ENCODE measurements at regions not wholly inside any gene's neighbourhood (a gene's known extent, or its start where the extent isn't known, plus 50 kb on each side); places are given as distances from the start of the nearest gene placed in this dataset.

DNA sequence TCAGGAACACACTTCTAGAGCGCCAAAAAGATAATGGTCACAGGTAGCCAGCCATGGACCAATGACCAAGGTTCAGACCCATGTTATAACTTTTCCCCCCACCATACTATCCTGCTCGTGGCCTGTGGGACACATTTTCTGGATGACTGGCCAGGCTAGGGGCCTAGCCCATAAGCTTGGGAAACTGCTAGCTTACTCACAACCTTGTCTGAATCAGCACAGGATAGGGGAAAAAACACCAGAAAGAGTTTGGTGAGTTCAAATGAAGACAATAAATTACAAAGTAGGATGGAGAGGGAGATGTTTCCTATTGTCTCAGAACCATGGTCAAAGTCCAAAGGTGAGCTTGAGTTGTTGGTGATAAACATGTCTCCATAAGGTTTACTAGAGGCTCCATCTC, 156.3 kb upstream of the CCDC68 start:
- TF ChIP-seq EZH2 (IDR thresholded peaks at IDR 0.05) (no peak), SP1 (IDR thresholded peaks at IDR 0.05; ENCODE audit: low read depth) (no peak), CTCF (IDR thresholded peaks at IDR 0.05 in 2 of 3, conservative IDR thresholded peaks at IDR 0.05 in 1 of 3; ENCODE audit: borderline replicate concordance in 1 of 3, insufficient read depth in 1 of 3, low read depth in 2 of 3, low read length in 2 of 3) (no peak), POLR2A (IDR thresholded peaks at IDR 0.05; ENCODE audit: borderline replicate concordance, extremely low read depth, insufficient read depth, insufficient read length) (no peak)

Data from HCT116 (cell line).